Smooth muscle cell (in vitro differentiated cells): ENCODE measurements at regions not wholly inside any gene's neighbourhood (a gene's known extent, or its start where the extent isn't known, plus 50 kb on each side); places are given as distances from the start of the nearest gene placed in this dataset.

Experiments used
- DNase-seq: peaks from one replicate; lab custom pipeline; 2025; ENCODE audit not compliant: unreplicated experiment; lab: John Stamatoyannopoulos, UW
- H2AFZ ChIP-seq: fragments of 200-600 bp; sonication (generic); 2 replicates; pipeline ENCODE4 v1.6.0; 2016; ENCODE audit warnings: antibody characterized with exemption, low read depth, mild to moderate bottlenecking
- H3F3A ChIP-seq: fragments of 200-600 bp; sonication (generic); 2 replicates; pipeline ENCODE4 v1.6.0; 2017; ENCODE audit warnings: antibody characterized with exemption, low read depth
- H3K27ac ChIP-seq: fragments of 200-600 bp; sonication (generic); 2 replicates; pipeline ENCODE4 v1.5.1; 2016; ENCODE audit warnings: low read depth, mild to moderate bottlenecking
- H3K27me3 ChIP-seq: fragments of 200-600 bp; sonication (generic); 2 replicates; pipeline ENCODE4 v1.6.1; 2016; ENCODE audit warnings: low read depth, mild to moderate bottlenecking
- H3K36me3 ChIP-seq: fragments of 200-600 bp; sonication (generic); 2 replicates; pipeline ENCODE4 v1.5.1; 2016; ENCODE audit warnings: low read depth
- H3K4me1 ChIP-seq: fragments of 200-600 bp; sonication (generic); 2 replicates; pipeline ENCODE4 v1.5.1; 2016; ENCODE audit warnings: low read depth
- H3K4me2 ChIP-seq: fragments of 200-600 bp; sonication (generic); 2 replicates; pipeline ENCODE4 v1.6.0; 2016; ENCODE audit warnings: mild to moderate bottlenecking
- H3K4me3 ChIP-seq: fragments of 200-600 bp; sonication (generic); 2 replicates; pipeline ENCODE4 v1.5.1; 2016; ENCODE audit warnings: mild to moderate bottlenecking
- H3K79me2 ChIP-seq: fragments of 200-600 bp; sonication (generic); 2 replicates; pipeline ENCODE4 v1.6.0; 2016; ENCODE audit warnings: low read depth, mild to moderate bottlenecking
- H3K9ac ChIP-seq: fragments of 200-600 bp; sonication (generic); 2 replicates; pipeline ENCODE4 v1.6.0; 2016; ENCODE audit warnings: low read depth
- H3K9me3 ChIP-seq: fragments of 200-600 bp; sonication (generic); replicated peaks from 2 replicates; pipeline ENCODE4 v1.5.1; 2016; ENCODE audit warnings: low read depth
- H4K20me1 ChIP-seq: fragments of 200-600 bp; sonication (generic); 2 replicates; pipeline ENCODE4 v1.6.0; 2016; ENCODE audit warnings: low read depth
- CTCF ChIP-seq: fragments of 200-600 bp; sonication (generic); IDR thresholded peaks from 2 replicates; pipeline ENCODE4 v1.5.1; 2017; ENCODE audit warnings: borderline replicate concordance, mild to moderate bottlenecking, antibody characterized with exemption; ENCODE audit not compliant: insufficient read depth, poor library complexity, severe bottlenecking
- WGBS: methylation state at CpG from one replicate; pipeline ENCODE4 v1.1.7; 2016; ENCODE audit warnings: low lambda C conversion rate; 5-methylcytosine and 5-hydroxymethylcytosine counted together

- no peak overlapping the region for H3K9ac ChIP-seq
- 87% methylated on average over 4 of the region's 4 CpGs for WGBS
- H3F3A ChIP-seq = no peaks in the 10 kb centered on the region
- H3K4me2 ChIP-seq = no peak overlapping the region
- no peaks in the 10 kb centered on the region for H3K9me3 ChIP-seq
- H3K27ac ChIP-seq = no peak overlapping the region
- no peak for DNase-seq
- H3K4me3 ChIP-seq = no peak overlapping the region
- no peaks in the 10 kb centered on the region for H3K27me3 ChIP-seq
- TF ChIP-seq CTCF = no peak
- no peak overlapping the region for H2AFZ ChIP-seq
- no peaks in the 10 kb centered on the region for H3K36me3 ChIP-seq
- no peaks in the 10 kb centered on the region for H3K4me1 ChIP-seq
- H4K20me1 ChIP-seq = no peaks in the 10 kb centered on the region
- no peaks in the 10 kb centered on the region for H3K79me2 ChIP-seq
These were observed 61.4 kb upstream of the RUFY1 start for GRCh38 chr5:179488975-179489374.

- no peak for TF ChIP-seq CTCF
These were observed 61.9 kb upstream of the RUFY1 start for GRCh38 chr5:179488491-179488890.

GRCh38 chr5:179487145-179487544 is 63.2 kb upstream of the RUFY1 start:
- no peaks in the 10 kb centered on the region for H4K20me1 ChIP-seq
- no peak overlapping the region for H3K27ac ChIP-seq
- DNase-seq = no peak
- H3K79me2 ChIP-seq = no peaks in the 10 kb centered on the region
- H3K4me3 ChIP-seq = no peak overlapping the region
- no peak overlapping the region for H3K4me2 ChIP-seq
- no peak for TF ChIP-seq CTCF
- H3K4me1 ChIP-seq = no peaks in the 10 kb centered on the region
- no peaks in the 10 kb centered on the region for H3F3A ChIP-seq
- H3K27me3 ChIP-seq = no peaks in the 10 kb centered on the region
- no peak overlapping the region for H2AFZ ChIP-seq
- no peak overlapping the region for H3K9ac ChIP-seq
- 87% methylated on average over 8 of the region's 8 CpGs for WGBS
- no peaks in the 10 kb centered on the region for H3K36me3 ChIP-seq
- no peaks in the 10 kb centered on the region for H3K9me3 ChIP-seq

More at GRCh38 chr5:179488491-179488890, 61.9 kb upstream of the RUFY1 start:
- H3F3A ChIP-seq = no peaks in the 10 kb centered on the region
- no peaks in the 10 kb centered on the region for H3K27me3 ChIP-seq
- H3K27ac ChIP-seq = no peak overlapping the region
- no peaks in the 10 kb centered on the region for H3K36me3 ChIP-seq
- 84% methylated on average over 8 of the region's 8 CpGs for WGBS
- H3K79me2 ChIP-seq = no peaks in the 10 kb centered on the region
- H3K4me3 ChIP-seq = no peak overlapping the region
- no peak overlapping the region for H3K4me2 ChIP-seq
- H4K20me1 ChIP-seq = no peaks in the 10 kb centered on the region
- no peaks in the 10 kb centered on the region for H3K9me3 ChIP-seq
- no peak for DNase-seq
- no peak overlapping the region for H3K9ac ChIP-seq
- H2AFZ ChIP-seq = no peak overlapping the region
- no peaks in the 10 kb centered on the region for H3K4me1 ChIP-seq

- Histone ChIP-seq H4K20me1 (no peaks in the 10 kb centered on the region), H3K9ac (no peak overlapping the region), H2AFZ (no peak overlapping the region), H3K4me1 (no peaks in the 10 kb centered on the region), H3K27ac (peak overlapping the region; percentile 57), H3K4me3 (no peak overlapping the region), H3K4me2 (peak overlapping the region; percentile 39), H3K79me2 (no peaks in the 10 kb centered on the region), H3K36me3 (no peaks in the 10 kb centered on the region), H3K9me3 (no peaks in the 10 kb centered on the region), H3K27me3 (no peaks in the 10 kb centered on the region), H3F3A (no peaks in the 10 kb centered on the region)
- DNase-seq = no peak
- WGBS = 67% methylated on average over 16 of the region's 16 CpGs
- no peak for TF ChIP-seq CTCF
These were observed 63.7 kb upstream of the RUFY1 start for GRCh38 chr5:179486596-179487051.
